ACC112 (cell line): ENCODE measurements at regions not wholly inside any gene's neighbourhood (a gene's known extent, or its start where the extent isn't known, plus 50 kb on each side); places are given as distances from the start of the nearest gene placed in this dataset.
A peak's percentile ranks its signal among the peaks of the same experiment; 100 is the strongest.
"Not testable (repeated sequence)": the region's sequence is repeated elsewhere in the genome, so short reads cannot be mapped to it uniquely, and the experiment has no call there.

Experiments used
- H2AFZ ChIP-seq: fragments of 200-600 bp; sonication (generic); one replicate; pipeline ENCODE4 v1.6.0; 2017; ENCODE audit warnings: antibody characterized with exemption, low read length; ENCODE audit not compliant: unreplicated experiment
- H3K27ac ChIP-seq: fragments of 200-600 bp; sonication (generic); 2 replicates; pipeline ENCODE4 v1.5.1; 2014; ENCODE audit warnings: low read depth, mild to moderate bottlenecking, antibody characterized with exemption, low read length, moderate library complexity
- H3K27me3 ChIP-seq: fragments of 200-600 bp; sonication (generic); 2 replicates; pipeline ENCODE4 v1.6.1; 2014; ENCODE audit warnings: mild to moderate bottlenecking, antibody characterized with exemption, low read length, moderate library complexity, mixed read lengths; ENCODE audit not compliant: insufficient read depth
- H3K36me3 ChIP-seq: fragments of 200-600 bp; sonication (generic); 2 replicates; pipeline ENCODE4 v1.6.1; 2016; ENCODE audit warnings: mild to moderate bottlenecking, antibody characterized with exemption, low read length, moderate library complexity, mixed read lengths; ENCODE audit not compliant: insufficient read depth
- H3K4me1 ChIP-seq: fragments of 200-600 bp; sonication (generic); one replicate; pipeline ENCODE4 v1.6.1; 2016; ENCODE audit warnings: low read length, mixed read lengths; ENCODE audit not compliant: insufficient read depth, unreplicated experiment, control insufficient read depth
- H3K4me3 ChIP-seq: fragments of 200-600 bp; sonication (generic); 2 replicates; pipeline ENCODE4 v1.5.1; 2014; ENCODE audit warnings: mild to moderate bottlenecking, low read depth, low read length
- H3K79me2 ChIP-seq: fragments of 200-600 bp; sonication (generic); one replicate; pipeline ENCODE4 v1.6.0; 2016; ENCODE audit warnings: low read length; ENCODE audit not compliant: control insufficient read depth, unreplicated experiment, insufficient read depth

- H2AFZ ChIP-seq, result peak overlapping the region; percentile 100
- H3K4me3 ChIP-seq, result peak overlapping the region; percentile 73
Measured at GRCh38 chr6:100228834-100229441, 234.9 kb upstream of the MCHR2 start.

GRCh38 chr6:100228437-100228833 is 234.4 kb upstream of the MCHR2 start:
- no peaks in the 10 kb centered on the region for H3K27me3 ChIP-seq
- peaks cover 20% of the 10 kb centered on the region for H3K4me1 ChIP-seq
- peak overlapping the region; percentile 7; the same call in 1 of the 2 replicates for H3K27ac ChIP-seq
- no peaks in the 10 kb centered on the region for H3K36me3 ChIP-seq
- H3K79me2 ChIP-seq, result no peaks in the 10 kb centered on the region
- peak overlapping the region; percentile 84 for H2AFZ ChIP-seq
- peak overlapping the region; percentile 73 for H3K4me3 ChIP-seq

More at GRCh38 chr6:100228834-100229441, 234.9 kb upstream of the MCHR2 start:
- no peaks in the 10 kb centered on the region for H3K79me2 ChIP-seq
- no peaks in the 10 kb centered on the region for H3K27me3 ChIP-seq
- peaks cover 20% of the 10 kb centered on the region for H3K4me1 ChIP-seq
- H3K27ac ChIP-seq, result peak overlapping the region; percentile 67
- H3K36me3 ChIP-seq, result no peaks in the 10 kb centered on the region

- no peaks in the 10 kb centered on the region for H3K36me3 ChIP-seq
- no peak overlapping the region for H2AFZ ChIP-seq
- H3K27me3 ChIP-seq, result no peaks in the 10 kb centered on the region
- no peak overlapping the region for H3K4me3 ChIP-seq
- no peaks in the 10 kb centered on the region for H3K79me2 ChIP-seq
- H3K27ac ChIP-seq, result no peak overlapping the region
- H3K4me1 ChIP-seq, result peaks cover 20% of the 10 kb centered on the region
Measured at GRCh38 chr6:100226811-100227210, 232.8 kb upstream of the MCHR2 start.

- not testable (repeated sequence) for H3K4me3 ChIP-seq, H3K79me2 ChIP-seq, H3K27ac ChIP-seq, H3K27me3 ChIP-seq, H3K4me1 ChIP-seq, H2AFZ ChIP-seq, H3K36me3 ChIP-seq
Measured at GRCh38 chr6:100223952-100224351, 229.9 kb upstream of the MCHR2 start.

- no peak overlapping the region for H3K4me3 ChIP-seq
- H3K27me3 ChIP-seq, result no peaks in the 10 kb centered on the region
- H3K79me2 ChIP-seq, result no peaks in the 10 kb centered on the region
- H3K27ac ChIP-seq, result no peak overlapping the region
- no peaks in the 10 kb centered on the region for H3K4me1 ChIP-seq
- H3K36me3 ChIP-seq, result no peaks in the 10 kb centered on the region
- H2AFZ ChIP-seq, result no peak overlapping the region
Measured at GRCh38 chr6:100220543-100220942, 226.5 kb upstream of the MCHR2 start.

GRCh38 chr6:100217225-100218012 is 223.4 kb upstream of the MCHR2 start:
- Histone ChIP-seq H3K27me3 (no peaks in the 10 kb centered on the region), H2AFZ (no peak overlapping the region), H3K4me1 (peaks cover 9% of the 10 kb centered on the region), H3K79me2 (no peaks in the 10 kb centered on the region), H3K4me3 (no peak overlapping the region), H3K27ac (no peak overlapping the region), H3K36me3 (no peaks in the 10 kb centered on the region)

- H3K4me3 ChIP-seq, result no peak overlapping the region
- no peaks in the 10 kb centered on the region for H3K36me3 ChIP-seq
- no peaks in the 10 kb centered on the region for H3K27me3 ChIP-seq
- H3K4me1 ChIP-seq, result peaks cover 15% of the 10 kb centered on the region
- no peaks in the 10 kb centered on the region for H3K79me2 ChIP-seq
- H2AFZ ChIP-seq, result no peak overlapping the region
- H3K27ac ChIP-seq, result no peak overlapping the region
Measured at GRCh38 chr6:100216760-100217159, 222.7 kb upstream of the MCHR2 start.

GRCh38 chr6:100212131-100212530 is 218.1 kb upstream of the MCHR2 start:
- peak overlapping the region; percentile 12; the same call in 1 of the 2 replicates for H3K27ac ChIP-seq
- H3K4me3 ChIP-seq, result peak overlapping the region; percentile 11; the same call in 1 of the 2 replicates

GRCh38 chr6:100210137-100211117 is 216.4 kb upstream of the MCHR2 start:
- Histone ChIP-seq H3K79me2 (no peaks in the 10 kb centered on the region), H3K36me3 (no peaks in the 10 kb centered on the region), H3K4me3 (no peak overlapping the region), H2AFZ (peak overlapping the region; percentile 20), H3K27me3 (no peaks in the 10 kb centered on the region), H3K27ac (no peak overlapping the region), H3K4me1 (peaks cover 36% of the 10 kb centered on the region)

More at GRCh38 chr6:100212131-100212530, 218.1 kb upstream of the MCHR2 start:
- no peaks in the 10 kb centered on the region for H3K36me3 ChIP-seq
- peaks cover 36% of the 10 kb centered on the region for H3K4me1 ChIP-seq
- H3K27me3 ChIP-seq, result no peaks in the 10 kb centered on the region
- H3K79me2 ChIP-seq, result no peaks in the 10 kb centered on the region
- H2AFZ ChIP-seq, result peak overlapping the region; percentile 0

GRCh38 chr6:100209323-100210136 is 215.5 kb upstream of the MCHR2 start:
- no peak overlapping the region for H3K27ac ChIP-seq
- no peak overlapping the region for H3K4me3 ChIP-seq

More at GRCh38 chr6:100209323-100210136, 215.5 kb upstream of the MCHR2 start:
- Histone ChIP-seq H2AFZ (peak overlapping the region; percentile 20), H3K79me2 (no peaks in the 10 kb centered on the region), H3K36me3 (no peaks in the 10 kb centered on the region), H3K27me3 (no peaks in the 10 kb centered on the region), H3K4me1 (peaks cover 36% of the 10 kb centered on the region)
